ENCODE measurements at regions not wholly inside any gene's neighbourhood (a gene's known extent, or its start where the extent isn't known, plus 50 kb on each side); places are given as distances from the start of the nearest gene placed in this dataset.

GRCh38 chr1:232386721-232387510 lies 243.0 kb downstream of the SIPA1L2 start:
- no peak for DNase-seq
- ChIA-PET POLR2A (no interaction called here), CTCF (no interaction called here)
- Histone ChIP-seq H3K4me1 (peaks cover 1% of the 10 kb centered on the region), H3K9me3 (no peaks in the 10 kb centered on the region), H3K4me3 (ENCODE audit: low read depth, low read length) (no peak overlapping the region), H3K36me3 (ENCODE audit: control insufficient read depth, insufficient read depth, low read length) (no peaks in the 10 kb centered on the region), H3K27me3 (replicated peaks; ENCODE audit: control insufficient read depth, insufficient read depth, low read length) (no peaks in the 10 kb centered on the region)
- Mint-ChIP-seq H3K9me3 (ENCODE audit: unreplicated experiment) (peaks cover 15% of the 10 kb centered on the region), H3K4me3 (ENCODE audit: unreplicated experiment) (no peak overlapping the region), H3K36me3 (ENCODE audit: insufficient read depth, unreplicated experiment) (no peaks in the 10 kb centered on the region), H3K4me1 (ENCODE audit: low read depth, unreplicated experiment) (peaks cover 14% of the 10 kb centered on the region), H3K27ac (ENCODE audit: unreplicated experiment) (no peak overlapping the region), H3K27me3 (ENCODE audit: insufficient read depth, unreplicated experiment) (no peaks in the 10 kb centered on the region)
- no peak for TF ChIP-seq CTCF (IDR thresholded peaks at IDR 0.05; ENCODE audit: insufficient read depth in 1 of 2, low read depth in 1 of 2, low read length in 1 of 2, severe bottlenecking in 1 of 2, unreplicated experiment in 1 of 2)
- intact Hi-C loops (cut with micrococcal nuclease; ENCODE audit: unreplicated experiment): loop anchor here (10.0 kb wide), 1 partner anchor 168 kb away; no protein-coding TSS in a partner anchor
- BruUV-seq (replicated peaks): no TSS peak

DNA sequence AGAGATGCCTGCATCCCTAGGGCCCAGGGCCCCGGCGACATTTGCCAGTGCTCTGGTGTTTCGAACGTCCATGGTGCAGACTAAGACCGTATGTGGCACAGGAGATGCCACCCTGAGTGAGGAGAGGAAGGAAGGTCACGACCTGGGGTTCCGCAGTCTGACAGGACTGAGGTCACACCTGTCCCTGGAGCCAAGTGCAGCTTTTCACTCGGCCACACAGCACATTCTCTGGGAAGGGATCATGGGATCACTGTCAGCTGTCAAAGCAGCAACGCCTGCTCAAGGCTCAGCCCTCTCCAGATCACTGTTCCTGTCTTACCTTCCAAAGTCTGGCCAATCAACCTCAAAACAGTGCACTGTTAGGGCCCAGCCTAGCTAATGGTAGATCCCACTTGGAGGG lies 243.6 kb downstream of the SIPA1L2 start:
- DNase-seq: no peak
- BruUV-seq (replicated peaks): no TSS peak
- Mint-ChIP-seq H3K27ac (ENCODE audit: unreplicated experiment) (no peak overlapping the region), H3K27me3 (ENCODE audit: insufficient read depth, unreplicated experiment) (no peaks in the 10 kb centered on the region), H3K36me3 (ENCODE audit: insufficient read depth, unreplicated experiment) (no peaks in the 10 kb centered on the region), H3K4me1 (ENCODE audit: low read depth, unreplicated experiment) (peaks cover 21% of the 10 kb centered on the region), H3K4me3 (ENCODE audit: unreplicated experiment) (no peak overlapping the region), H3K9me3 (ENCODE audit: unreplicated experiment) (peaks cover 13% of the 10 kb centered on the region)
- peaks cover 8% of the 10 kb centered on the region for H3K4me1 ChIP-seq
- ChIA-PET POLR2A (no interaction called here), CTCF (no interaction called here)
- no peaks in the 10 kb centered on the region for H3K27me3 ChIP-seq (replicated peaks; ENCODE audit: control insufficient read depth, insufficient read depth, low read length)
- no peak overlapping the region for H3K4me3 ChIP-seq (ENCODE audit: low read depth, low read length)
- intact Hi-C loops (cut with micrococcal nuclease; ENCODE audit: unreplicated experiment): loop anchor here (10.0 kb wide), 1 partner anchor 169 kb away; no protein-coding TSS in a partner anchor
- TF ChIP-seq CTCF (IDR thresholded peaks at IDR 0.05; ENCODE audit: insufficient read depth in 1 of 2, low read depth in 1 of 2, low read length in 1 of 2, severe bottlenecking in 1 of 2, unreplicated experiment in 1 of 2): no peak
- no peaks in the 10 kb centered on the region for H3K9me3 ChIP-seq
- no peaks in the 10 kb centered on the region for H3K36me3 ChIP-seq (ENCODE audit: control insufficient read depth, insufficient read depth, low read length)

GRCh38 chr1:232385221-232385620 lies 244.7 kb downstream of the SIPA1L2 start:
- Histone ChIP-seq H3K4me1 (peaks cover 16% of the 10 kb centered on the region), H3K27me3 (replicated peaks; ENCODE audit: control insufficient read depth, insufficient read depth, low read length) (no peaks in the 10 kb centered on the region), H3K9me3 (no peaks in the 10 kb centered on the region), H3K36me3 (ENCODE audit: control insufficient read depth, insufficient read depth, low read length) (no peaks in the 10 kb centered on the region), H3K4me3 (ENCODE audit: low read depth, low read length) (no peak overlapping the region)
- BruUV-seq (replicated peaks): no TSS peak
- TF ChIP-seq CTCF (IDR thresholded peaks at IDR 0.05; ENCODE audit: insufficient read depth in 1 of 2, low read depth in 1 of 2, low read length in 1 of 2, severe bottlenecking in 1 of 2, unreplicated experiment in 1 of 2): no peak
- H3K27ac Mint-ChIP-seq (ENCODE audit: unreplicated experiment): no peak overlapping the region
- H3K27me3 Mint-ChIP-seq (ENCODE audit: insufficient read depth, unreplicated experiment): no peaks in the 10 kb centered on the region
- no peak for DNase-seq
- H3K36me3 Mint-ChIP-seq (ENCODE audit: insufficient read depth, unreplicated experiment): peaks cover 7% of the 10 kb centered on the region
- intact Hi-C loops (cut with micrococcal nuclease; ENCODE audit: unreplicated experiment): loop anchor here (10.0 kb wide), 1 partner anchor 170 kb away; no protein-coding TSS in a partner anchor
- POLR2A ChIA-PET: no interaction called here
- H3K4me3 Mint-ChIP-seq (ENCODE audit: unreplicated experiment): no peak overlapping the region
- peaks cover 31% of the 10 kb centered on the region for H3K4me1 Mint-ChIP-seq (ENCODE audit: low read depth, unreplicated experiment)
- peaks cover 2% of the 10 kb centered on the region for H3K9me3 Mint-ChIP-seq (ENCODE audit: unreplicated experiment)
- CTCF ChIA-PET: no interaction called here
